IPS-NIHi11 (cell line): ENCODE measurements at regions not wholly inside any gene's neighbourhood (a gene's known extent, or its start where the extent isn't known, plus 50 kb on each side); places are given as distances from the start of the nearest gene placed in this dataset.

ENCODE experiments used
- DNase-seq: peaks from one replicate; pipeline ENCODE4 v3.0.0; 2012; ENCODE audit warnings: mixed read lengths, low spot score

GRCh38 chr3:56985460-56985859 lies 75.0 kb upstream of the SPATA12 start:
- DNase-seq: no peak

DNA sequence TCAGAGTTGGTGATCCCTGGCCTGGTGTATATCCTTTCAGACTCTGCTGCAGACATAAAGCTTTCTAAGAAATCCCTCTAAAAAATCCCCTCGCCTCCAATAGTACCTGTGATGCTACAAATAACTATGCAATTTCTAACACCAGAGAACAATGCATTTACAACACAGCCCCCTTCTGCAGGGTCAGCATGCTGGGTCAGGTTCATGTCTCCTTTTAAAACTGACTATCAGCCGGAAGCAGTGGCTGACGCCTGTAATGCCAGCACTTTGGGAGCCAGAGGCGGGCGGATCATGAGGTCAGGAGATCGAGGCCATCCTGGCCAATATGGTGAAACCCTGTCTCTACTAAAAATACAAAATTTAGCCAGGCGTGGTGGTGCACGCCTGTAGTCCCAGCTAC lies 77.0 kb upstream of the SPATA12 start:
- DNase-seq: no peak

DNA sequence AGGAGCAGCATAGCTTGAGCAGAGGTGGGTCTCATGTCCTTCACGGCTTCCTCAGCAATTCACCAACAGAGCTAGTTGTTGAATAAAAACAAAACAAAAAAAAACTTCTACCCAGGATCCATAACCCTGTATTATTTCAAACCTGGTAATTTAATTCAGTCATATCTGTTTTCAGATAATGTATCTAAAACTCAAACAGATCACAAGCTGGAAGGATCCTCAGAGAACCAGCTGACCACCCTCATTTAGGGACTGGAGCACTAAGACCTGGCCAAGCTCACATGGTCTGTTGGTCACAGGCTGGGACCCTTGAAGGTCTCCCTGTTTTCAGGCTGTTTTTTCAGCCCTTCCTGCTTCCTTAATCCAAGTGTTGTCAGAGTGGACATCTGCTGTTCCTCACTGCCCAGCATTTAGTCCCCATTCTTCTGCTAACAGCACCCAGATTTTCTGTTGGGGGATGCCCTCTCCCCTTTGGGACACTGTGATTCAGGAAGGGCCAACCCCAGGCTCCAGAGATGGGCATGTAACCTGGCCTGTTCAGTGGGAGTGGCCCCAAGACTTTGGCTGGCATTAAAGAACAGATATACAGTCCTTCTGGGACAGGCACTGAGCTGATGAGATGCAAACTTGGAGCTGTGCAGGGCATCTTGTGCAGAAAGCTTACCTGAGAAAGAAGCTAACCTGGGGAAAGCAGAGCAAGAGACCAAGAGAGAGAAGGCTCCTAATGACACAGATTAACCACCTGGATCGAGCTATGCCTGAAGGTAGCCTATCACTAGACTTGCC lies 78.8 kb upstream of the SPATA12 start:
- DNase-seq: no peak

DNA sequence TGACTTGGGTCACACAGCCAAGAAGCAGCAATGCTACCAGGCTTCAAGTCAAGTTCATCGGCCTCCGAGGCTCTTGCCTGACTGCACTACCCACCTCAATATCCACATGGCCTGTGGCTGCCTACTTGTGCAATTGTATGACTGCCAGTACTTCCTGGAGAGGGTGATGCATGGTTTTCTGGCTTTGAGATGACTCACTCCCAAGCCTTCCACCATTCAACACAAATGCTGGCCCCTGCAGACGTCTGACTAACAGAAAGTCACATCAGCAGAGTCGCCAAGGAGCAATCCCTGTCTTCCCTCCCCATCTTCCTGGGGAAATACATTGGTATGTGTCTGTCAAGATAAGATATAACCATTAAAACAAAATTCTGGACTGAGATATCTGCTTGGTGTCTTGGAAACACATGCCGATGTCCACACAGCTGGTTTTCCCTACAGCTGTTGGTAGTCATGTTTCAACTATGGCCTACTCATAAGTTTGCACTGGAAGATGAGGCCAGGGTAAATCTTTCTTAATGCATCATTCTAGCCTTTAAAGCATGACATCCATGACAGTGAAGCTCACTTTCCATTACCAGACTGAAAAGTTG lies 79.6 kb upstream of the SPATA12 start:
- no peak for DNase-seq

DNA sequence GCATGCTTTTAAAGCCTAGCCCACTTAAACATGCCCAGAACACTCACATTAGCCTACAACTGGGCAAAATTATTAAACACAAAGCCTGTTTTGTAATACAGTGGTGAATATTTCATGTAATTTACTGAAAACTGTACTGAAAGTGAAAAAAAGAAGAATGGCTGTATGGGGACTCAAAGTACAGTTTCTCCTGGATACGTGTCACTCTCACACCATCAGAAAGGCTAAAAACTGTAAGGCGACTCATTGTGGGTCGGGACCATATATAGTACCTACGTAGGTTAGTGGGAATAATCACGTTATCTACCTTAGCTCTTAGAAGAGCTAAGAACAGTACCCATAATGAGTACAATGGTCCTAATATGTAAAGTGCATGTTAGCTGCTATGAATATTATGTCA lies 80.2 kb upstream of the SPATA12 start:
- DNase-seq: no peak

DNA sequence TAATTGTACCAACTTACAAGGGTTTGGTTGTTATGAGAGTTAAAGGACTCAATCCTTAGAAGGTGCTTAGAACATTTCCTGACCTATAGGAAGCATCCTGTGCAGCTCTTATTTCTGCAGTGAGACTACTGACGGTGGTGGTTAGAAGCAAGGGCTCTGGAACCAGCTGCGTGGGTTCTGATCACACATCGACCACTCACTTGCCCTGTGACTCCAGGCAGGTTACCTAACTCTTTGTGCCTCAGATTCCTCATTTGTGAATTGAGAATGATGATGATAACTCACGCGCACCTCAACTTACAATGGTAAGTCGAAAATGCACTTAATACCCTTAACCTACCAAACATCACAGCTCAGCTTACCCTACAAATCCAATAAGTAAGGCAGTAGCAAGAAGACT lies 80.7 kb upstream of the SPATA12 start:
- DNase-seq: no peak

GRCh38 chr3:56977561-56977889 lies 82.9 kb upstream of the SPATA12 start:
- DNase-seq: no peak

GRCh38 chr3:56976651-56977560 lies 83.6 kb upstream of the SPATA12 start:
- DNase-seq: no peak

DNA sequence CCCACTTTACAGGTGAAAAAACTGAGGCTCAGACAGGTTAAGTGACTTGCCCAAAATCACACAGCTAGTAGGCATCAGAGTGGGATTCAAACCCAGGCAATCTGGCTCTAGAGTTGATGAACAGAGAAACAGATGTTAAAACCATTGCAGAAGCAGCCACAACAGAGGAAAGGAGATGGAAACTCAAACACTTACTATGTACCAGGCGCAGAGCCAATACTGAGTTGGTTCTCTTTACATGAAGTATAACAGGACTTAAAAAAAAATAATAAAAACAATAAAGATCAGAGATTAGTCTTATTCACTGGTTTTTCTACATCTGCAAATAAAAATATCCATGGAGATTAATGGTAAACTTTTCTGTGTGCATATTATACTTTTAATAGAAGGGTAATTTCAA lies 84.9 kb upstream of the SPATA12 start:
- DNase-seq: no peak

GRCh38 chr3:56974247-56974930 lies 86.1 kb upstream of the SPATA12 start:
- DNase-seq: no peak

GRCh38 chr3:56971816-56972215 lies 88.6 kb upstream of the SPATA12 start:
- no peak for DNase-seq

GRCh38 chr3:56971261-56971660 lies 89.2 kb upstream of the SPATA12 start:
- DNase-seq: no peak

DNA sequence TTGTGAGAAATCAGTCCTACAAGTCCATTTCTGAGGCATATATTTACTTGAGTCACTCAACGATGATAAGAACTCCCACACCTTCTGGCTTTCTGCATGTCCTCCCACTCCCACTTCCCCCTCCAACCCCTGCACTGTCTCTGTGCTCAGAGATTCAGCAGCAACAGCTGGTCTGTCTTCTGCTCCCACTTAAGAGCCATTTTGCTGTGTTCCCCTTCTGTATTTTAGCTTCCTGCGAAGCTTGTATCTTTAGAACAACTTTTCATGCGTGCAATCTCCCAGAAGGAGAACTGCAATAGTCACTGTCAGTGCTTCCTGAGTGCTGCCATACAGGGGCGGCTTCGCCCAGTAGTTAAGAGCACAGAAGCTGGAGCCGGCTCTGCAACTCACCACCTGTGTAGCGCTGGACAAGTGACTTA lies 90.0 kb upstream of the SPATA12 start:
- no peak for DNase-seq

DNA sequence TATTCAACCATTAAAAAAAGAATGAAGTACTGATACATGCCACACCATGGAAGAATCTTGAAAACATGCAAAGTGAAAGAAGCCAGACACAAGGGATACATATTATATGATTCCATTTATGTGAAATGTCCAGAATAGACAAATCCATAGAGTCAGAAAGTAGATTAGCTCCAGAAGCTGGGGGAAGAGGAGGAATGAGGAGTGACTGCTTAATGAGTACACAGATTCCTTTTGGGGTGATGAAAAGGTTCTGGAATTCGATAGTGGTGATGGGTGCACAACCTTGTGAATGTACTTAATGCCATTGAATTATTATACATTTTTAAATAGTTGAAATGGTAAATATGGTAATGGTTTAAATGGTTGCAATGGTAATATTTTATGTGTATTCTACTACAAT lies 90.6 kb upstream of the SPATA12 start:
- DNase-seq: no peak

GRCh38 chr3:56966509-56966908 lies 94.0 kb upstream of the SPATA12 start:
- no peak for DNase-seq

GRCh38 chr3:56966104-56966503 lies 94.4 kb upstream of the SPATA12 start:
- DNase-seq: no peak

DNA sequence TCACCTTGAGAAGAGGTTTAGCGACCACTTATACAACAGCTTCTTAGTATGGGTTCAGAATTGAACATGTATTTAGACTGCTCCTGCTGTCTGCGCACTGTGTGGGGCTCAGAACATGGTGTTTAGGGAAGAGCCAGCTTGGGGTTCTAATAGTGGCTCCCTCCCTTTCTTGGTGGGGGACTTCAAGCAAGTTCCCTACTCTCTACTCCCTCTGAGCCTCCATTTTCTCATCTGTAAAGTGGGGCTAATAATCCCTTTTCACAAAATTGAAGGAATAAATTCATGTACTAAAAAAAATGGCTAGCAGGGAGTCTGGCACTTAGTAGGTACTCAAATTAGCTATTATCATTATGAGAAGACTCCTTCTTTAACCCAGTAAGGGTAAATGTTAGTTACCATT lies 97.5 kb upstream of the SPATA12 start:
- no peak for DNase-seq

- DNase-seq: no peak
Observed at GRCh38 chr3:56962206-56962605, 98.3 kb upstream of the SPATA12 start.

DNA sequence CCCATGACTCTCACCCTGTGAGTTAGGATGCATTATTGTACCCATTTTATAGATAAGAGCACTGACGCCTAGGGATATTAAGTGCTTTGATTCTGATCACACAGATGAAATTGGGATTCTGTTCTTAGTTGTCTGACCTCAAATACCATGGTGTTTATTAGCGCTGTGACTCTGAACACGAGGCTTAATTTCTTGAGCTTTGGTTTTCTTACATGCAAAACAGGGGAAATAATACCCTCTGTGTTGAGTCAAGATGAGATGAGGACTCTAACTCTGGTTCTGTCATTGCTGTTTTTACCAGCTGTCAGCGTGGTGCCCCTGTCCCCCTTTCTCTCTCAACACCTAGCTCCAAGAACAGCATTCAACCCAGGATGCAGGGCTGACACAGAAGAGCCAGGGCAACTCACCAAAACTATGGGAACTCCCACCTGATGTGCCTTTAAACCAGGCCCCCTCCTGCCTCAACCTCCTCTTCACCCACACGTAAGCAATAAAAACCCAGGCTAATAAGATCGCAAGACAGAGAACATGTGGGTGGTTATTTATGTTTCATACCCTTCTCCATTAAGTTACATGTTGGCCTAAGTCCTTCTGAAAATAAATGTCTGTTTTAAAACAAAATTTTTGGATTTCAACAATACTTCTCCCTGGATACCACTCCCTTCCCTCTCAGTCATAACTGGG lies 100.1 kb upstream of the SPATA12 start:
- no peak for DNase-seq

DNA sequence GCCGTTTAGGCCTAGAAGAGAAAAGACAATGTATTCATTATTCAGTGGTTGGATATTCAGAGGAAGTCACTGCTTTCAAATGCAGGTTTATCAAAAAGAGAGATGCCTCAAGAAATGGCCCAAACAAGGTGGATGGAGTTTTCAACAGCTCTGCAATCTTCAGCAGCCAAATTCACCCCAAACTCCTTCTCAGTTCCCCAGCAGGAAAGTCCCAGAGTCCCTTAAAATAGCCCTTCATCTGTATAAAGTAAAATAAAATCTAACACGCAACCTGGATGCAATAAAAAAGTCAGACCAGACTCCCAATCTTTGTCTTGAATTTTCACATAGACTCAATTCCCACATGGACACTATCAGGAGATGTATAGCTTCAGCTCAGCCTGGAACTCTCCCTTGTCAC lies 101.6 kb upstream of the SPATA12 start:
- no peak for DNase-seq

GRCh38 chr3:56957522-56957921 lies 102.9 kb upstream of the SPATA12 start:
- no peak for DNase-seq

GRCh38 chr3:56956906-56957305 lies 103.6 kb upstream of the SPATA12 start:
- no peak for DNase-seq
